Heart right ventricle (tissue), 16 donors: ENCODE measurements at regions not wholly inside any gene's neighbourhood (a gene's known extent, or its start where the extent isn't known, plus 50 kb on each side); places are given as distances from the start of the nearest gene placed in this dataset.

Source experiments
- ATAC-seq, 8 donors: fragments of 200-7000 bp; cut with Tn5 transposase; one replicate each; pipeline ENCODE4 v1.9.1; 2020; ENCODE audit warnings: mild to moderate bottlenecking in 8 of 8, moderate library complexity in 8 of 8, moderate number of reproducible peaks in 1 of 8
- DNase-seq, 2 donors: peaks; one replicate each; pipeline ENCODE4 v3.0.0-alpha.2; 2020
- H3K27ac ChIP-seq, 10 donors: fragments of 200-600 bp; sonication (generic) in 2 of 10; one replicate each; pipeline versions ENCODE4 v1.5.0 to v1.8.0; 2020 to 2022; ENCODE audit warnings: mild to moderate bottlenecking in 3 of 10
- H3K27me3 ChIP-seq, 7 donors: fragments of 200-600 bp; one replicate each; pipeline ENCODE4 v1.8.0; 2021 to 2022; ENCODE audit warnings: mild to moderate bottlenecking in 2 of 7
- H3K36me3 ChIP-seq, 9 donors: fragments of 200-600 bp; sonication (generic) in 1 of 9; one replicate each; pipeline versions ENCODE4 v1.5.0 to v1.8.0; 2020 to 2022; ENCODE audit warnings: mild to moderate bottlenecking in 2 of 9
- H3K4me1 ChIP-seq, 9 donors: fragments of 200-600 bp; sonication (generic) in 1 of 9; one replicate each; pipeline versions ENCODE4 v1.5.0 to v1.8.0; 2020 to 2022; ENCODE audit warnings: mild to moderate bottlenecking in 4 of 9
- H3K4me3 ChIP-seq, 10 donors: fragments of 200-600 bp; sonication (generic) in 2 of 10; one replicate each; pipeline versions ENCODE4 v1.5.0 to v1.8.0; 2020 to 2022; ENCODE audit warnings: mild to moderate bottlenecking in 7 of 10, moderate library complexity in 2 of 10
- H3K9me3 ChIP-seq, 11 donors: fragments of 200-600 bp in 10 of 11; sonication (generic) in 2 of 11; one replicate each; pipeline versions ENCODE4 v1.5.0 to v1.8.0; 2013 to 2022; ENCODE audit warnings: mild to moderate bottlenecking in 2 of 11, control low read depth in 1 of 11, moderate library complexity in 1 of 11
- CTCF ChIP-seq, 9 donors: fragments of 200-600 bp; sonication (generic) in 2 of 9; IDR thresholded peaks; one replicate each; pipeline versions ENCODE4 v1.5.0 to v1.8.0; 2021 to 2022; ENCODE audit warnings: antibody characterized with exemption in 9 of 9, mild to moderate bottlenecking in 5 of 9, moderate library complexity in 1 of 9
- WGBS, 2 donors: extraction: QIAGEN DNeasy Blood & Tissue Kit; methylation state at CpG; one replicate each; pipeline ENCODE4 v1.1.7; 2013; ENCODE audit warnings: inconsistent platforms in 1 of 2; 5-methylcytosine and 5-hydroxymethylcytosine counted together
- intact Hi-C, 10 donors: fragments of 100-400 bp; cut with DNase I; formaldehyde crosslinking; loops; one replicate each; pipeline versions ENCODE4 v1.11.1 to v1.14.2; 2022
- donor health status: Arrhythmogenic right ventricular cardiomyopathy.
- donor health status: ischemic (EF 13 %, LVEDD 7.1; RV severe dilation, severe dysfunction).
- donor health status: healthy with polysubstance abuse.
- donor health status: DM: no; HTN: yes; CAD: no.
- donor health status: DM: no; HTN: no; CAD: no.
- donor health status: ischemic (EF 25% LVEDD 6.9; RV normal size, moderate dysfunction).
- donor health status: ischemic (EF 25% LVEDD 5.7; RV mildly dilated, moderate dysfunction).
- donor health status: healthy.
- donor health status: DM: yes; HTN: yes; CAD: no.
- donor health status: Ischemic cardiomyopathy.
- donor health status: ischemic (EF 35%, LVEDD 5.7; RV mildly dilated, moderate dysfunction).
- donor health status: nonischemic (EF 11% LVEDD 7.7; RV severe dilation, severe dysfunction).
- donor health status: DM: yes; HTN: yes; CAD: no.
- donor health status: PGD.
- donor health status: ischemic (EF 29% LVEDD 5.4; RV normal size, mild dysfunction).
- donor health status: nonischemic (EF 23%, LVEDD 6.1; RV moderate dilation, normal function).

GRCh38 chr18:40055262-40055661 lies 1899.8 kb upstream of the PIK3C3 start:
- Histone ChIP-seq H3K27ac (no peak overlapping the region), H3K27me3 (no peaks in the 10 kb centered on the region), H3K4me3 (no peak overlapping the region), H3K36me3 (no peaks in the 10 kb centered on the region), H3K9me3 (peaks cover 0 to 2% (median 0%) of the 10 kb centered on the region in 11 donors), H3K4me1 (no peaks in the 10 kb centered on the region)
- no peak for ATAC-seq
- intact Hi-C loops: no loop called here
- DNase-seq: no peak
- TF ChIP-seq CTCF (IDR thresholded peaks at IDR 0.05): no peak
- 83 to 91% methylated on average over 5 of the region's 5 CpGs for WGBS, 2 donors

DNA sequence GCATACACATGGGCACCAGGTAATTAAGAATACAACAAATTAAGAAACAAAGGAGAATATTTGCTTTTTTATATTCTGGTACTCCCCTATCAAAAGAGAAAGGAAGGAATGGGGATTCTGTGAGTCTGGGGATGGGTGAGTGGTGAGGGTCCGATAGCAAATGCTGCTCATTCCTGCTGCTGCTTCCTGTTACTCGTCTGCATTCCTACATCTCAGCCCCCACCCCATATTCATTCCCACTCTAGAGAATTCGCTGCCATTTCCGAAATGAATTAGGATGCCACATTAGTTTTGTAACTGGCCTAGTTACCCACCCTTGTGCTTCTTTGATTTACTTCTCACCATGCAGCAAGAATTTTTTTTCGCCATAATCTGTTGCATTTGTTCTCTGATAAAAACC lies 1905.3 kb upstream of the PIK3C3 start:
- intact Hi-C loops: no loop called here
- Histone ChIP-seq H3K27me3 (no peaks in the 10 kb centered on the region), H3K9me3 (peaks cover 0 to 2% (median 0%) of the 10 kb centered on the region in 11 donors), H3K4me3 (no peak overlapping the region), H3K36me3 (no peaks in the 10 kb centered on the region), H3K27ac (no peak overlapping the region), H3K4me1 (no peaks in the 10 kb centered on the region)
- 60 to 61% methylated on average over 5 of the region's 5 CpGs for WGBS, 2 donors
- no peak for DNase-seq
- no peak for TF ChIP-seq CTCF (IDR thresholded peaks at IDR 0.05)
- no peak for ATAC-seq

GRCh38 chr18:40048886-40049650 lies 1906.0 kb upstream of the PIK3C3 start:
- no peak for TF ChIP-seq CTCF (IDR thresholded peaks at IDR 0.05)
- ATAC-seq (no peak), DNase-seq (no peak)
- Histone ChIP-seq H3K36me3 (no peaks in the 10 kb centered on the region), H3K4me1 (no peaks in the 10 kb centered on the region), H3K27me3 (no peaks in the 10 kb centered on the region), H3K9me3 (peaks cover 0 to 2% (median 0%) of the 10 kb centered on the region in 11 donors), H3K27ac (no peak overlapping the region), H3K4me3 (no peak overlapping the region)
- 79 to 80% methylated on average over 17 of the region's 17 CpGs for WGBS, 2 donors
- intact Hi-C loops: no loop called here

GRCh38 chr18:40048253-40048652 lies 1906.8 kb upstream of the PIK3C3 start:
- H3K9me3 ChIP-seq: no peaks in the 10 kb centered on the region
- 91 to 93% methylated on average over 2 of the region's 2 CpGs for WGBS, 2 donors
- no peaks in the 10 kb centered on the region for H3K36me3 ChIP-seq
- no peak for DNase-seq
- no peaks in the 10 kb centered on the region for H3K27me3 ChIP-seq
- H3K4me3 ChIP-seq: no peak overlapping the region
- intact Hi-C loops: no loop called here
- no peaks in the 10 kb centered on the region for H3K4me1 ChIP-seq
- ATAC-seq: no peak
- H3K27ac ChIP-seq: no peak overlapping the region
- no peak for TF ChIP-seq CTCF (IDR thresholded peaks at IDR 0.05)
